Testis (tissue), 2 donors: ENCODE measurements at regions not wholly inside any gene's neighbourhood (a gene's known extent, or its start where the extent isn't known, plus 50 kb on each side); places are given as distances from the start of the nearest gene placed in this dataset.

Experiments used
- DNase-seq: peaks from one replicate; pipeline ENCODE4 v3.0.0-alpha.2; 2019
- H3K27ac ChIP-seq, 2 donors: fragments of 200-600 bp; sonication (generic); one replicate each; pipeline ENCODE4 v1.5.1; 2019
- H3K27me3 ChIP-seq: fragments of 200-600 bp; sonication (generic); one replicate; pipeline ENCODE4 v1.5.1; 2019
- H3K36me3 ChIP-seq: fragments of 200-600 bp; sonication (generic); one replicate; pipeline ENCODE4 v1.5.1; 2017; ENCODE audit warnings: low read depth; ENCODE audit errors: missing control alignments
- H3K4me1 ChIP-seq: fragments of 200-600 bp; sonication (generic); one replicate; pipeline ENCODE4 v1.5.1; 2019
- H3K4me3 ChIP-seq, 2 donors: fragments of 200-600 bp; sonication (generic); one replicate each; pipeline ENCODE4 v1.5.1; 2017 to 2019
- H3K9me3 ChIP-seq: fragments of 200-600 bp; sonication (generic); one replicate; pipeline ENCODE4 v1.5.1; 2017
- CTCF ChIP-seq, 3 experiments: fragments of 450-650 bp in 2 of 3; fragments of 200-600 bp in 1 of 3; sonication (generic) in 1 of 3; IDR thresholded peaks; one replicate each; pipeline ENCODE4 v1.5.1; 2016 to 2019; ENCODE audit warnings: antibody characterized with exemption in 3 of 3, mild to moderate bottlenecking in 2 of 3, moderate library complexity in 1 of 3
- POLR2A ChIP-seq: fragments of 450-650 bp; IDR thresholded peaks from one replicate; pipeline ENCODE4 v1.6.1; 2017; ENCODE audit warnings: antibody characterized with exemption, mild to moderate bottlenecking, moderate library complexity
- WGBS, 2 donors: methylation state at CpG; one replicate each; pipeline ENCODE4 v1.1.5; 2018; 5-methylcytosine and 5-hydroxymethylcytosine counted together
- intact Hi-C: fragments of 100-400 bp; cut with DNase I; formaldehyde crosslinking; loops from one replicate; pipeline ENCODE4 v1.15.1; 2023; ENCODE audit warnings: low total_unique reads

- no peaks in the 10 kb centered on the region for H3K27me3 ChIP-seq
- no peaks in the 10 kb centered on the region for H3K9me3 ChIP-seq
- intact Hi-C loops = no loop called here
- no peak overlapping the region for H3K27ac ChIP-seq
- TF ChIP-seq CTCF (IDR thresholded peaks at IDR 0.05) = no peak
- TF ChIP-seq POLR2A = no peak
- H3K4me1 ChIP-seq = no peaks in the 10 kb centered on the region
- no peaks in the 10 kb centered on the region for H3K36me3 ChIP-seq
- no peak for DNase-seq
- no peak overlapping the region for H3K4me3 ChIP-seq
Measured at GRCh38 chr12:89891933-89892332, 183.3 kb upstream of the ATP2B1 start.

GRCh38 chr12:89890161-89890560 lies 181.5 kb upstream of the ATP2B1 start:
- Histone ChIP-seq H3K4me3 (no peak overlapping the region), H3K4me1 (no peaks in the 10 kb centered on the region), H3K27ac (no peak overlapping the region), H3K27me3 (no peaks in the 10 kb centered on the region), H3K36me3 (no peaks in the 10 kb centered on the region), H3K9me3 (no peaks in the 10 kb centered on the region)
- 39 to 65% methylated on average over 2 of the region's 2 CpGs for WGBS, 2 donors
- intact Hi-C loops = no loop called here
- no peak for DNase-seq
- TF ChIP-seq CTCF (IDR thresholded peaks at IDR 0.05) (no peak), POLR2A (no peak)

GRCh38 chr12:89889062-89889461 lies 180.4 kb upstream of the ATP2B1 start:
- DNase-seq = no peak
- 94 to 95% methylated on average over 4 of the region's 4 CpGs for WGBS, 2 donors
- TF ChIP-seq POLR2A (no peak), CTCF (IDR thresholded peaks at IDR 0.05) (no peak)

GRCh38 chr12:89884952-89885351 lies 176.3 kb upstream of the ATP2B1 start:
- DNase-seq = no peak
- H3K9me3 ChIP-seq = no peaks in the 10 kb centered on the region
- TF ChIP-seq POLR2A (no peak), CTCF (IDR thresholded peaks at IDR 0.05) (no peak)
- H3K27ac ChIP-seq = no peak overlapping the region
- H3K36me3 ChIP-seq = no peaks in the 10 kb centered on the region
- intact Hi-C loops = no loop called here
- no peaks in the 10 kb centered on the region for H3K4me1 ChIP-seq
- H3K4me3 ChIP-seq = no peak overlapping the region
- H3K27me3 ChIP-seq = no peaks in the 10 kb centered on the region

More at GRCh38 chr12:89889062-89889461, 180.4 kb upstream of the ATP2B1 start:
- H3K4me1 ChIP-seq = no peaks in the 10 kb centered on the region
- intact Hi-C loops = no loop called here
- no peaks in the 10 kb centered on the region for H3K36me3 ChIP-seq
- no peaks in the 10 kb centered on the region for H3K9me3 ChIP-seq
- H3K4me3 ChIP-seq = no peak overlapping the region
- H3K27me3 ChIP-seq = no peaks in the 10 kb centered on the region
- H3K27ac ChIP-seq = no peak overlapping the region

GRCh38 chr12:89884416-89884898 lies 175.8 kb upstream of the ATP2B1 start:
- Histone ChIP-seq H3K27ac (no peak overlapping the region), H3K36me3 (no peaks in the 10 kb centered on the region), H3K4me3 (no peak overlapping the region), H3K9me3 (no peaks in the 10 kb centered on the region), H3K4me1 (no peaks in the 10 kb centered on the region), H3K27me3 (no peaks in the 10 kb centered on the region)
- no peak for DNase-seq
- WGBS, 2 donors = 37 to 68% methylated on average over 1 of the region's 1 CpG
- TF ChIP-seq POLR2A = no peak
- no peak for TF ChIP-seq CTCF (IDR thresholded peaks at IDR 0.05)
- intact Hi-C loops = no loop called here
